HG02885 (cell line): ENCODE measurements at regions not wholly inside any gene's neighbourhood (a gene's known extent, or its start where the extent isn't known, plus 50 kb on each side); places are given as distances from the start of the nearest gene placed in this dataset.
A peak's percentile ranks its signal among the peaks of the same experiment; 100 is the strongest.

ENCODE experiments used
- ATAC-seq: cut with Tn5 transposase; IDR thresholded peaks from one replicate; pipeline ENCODE4 v1.9.1; 2021; ENCODE audit warnings: mild to moderate bottlenecking; ENCODE audit not compliant: unreplicated experiment, poor library complexity

DNA sequence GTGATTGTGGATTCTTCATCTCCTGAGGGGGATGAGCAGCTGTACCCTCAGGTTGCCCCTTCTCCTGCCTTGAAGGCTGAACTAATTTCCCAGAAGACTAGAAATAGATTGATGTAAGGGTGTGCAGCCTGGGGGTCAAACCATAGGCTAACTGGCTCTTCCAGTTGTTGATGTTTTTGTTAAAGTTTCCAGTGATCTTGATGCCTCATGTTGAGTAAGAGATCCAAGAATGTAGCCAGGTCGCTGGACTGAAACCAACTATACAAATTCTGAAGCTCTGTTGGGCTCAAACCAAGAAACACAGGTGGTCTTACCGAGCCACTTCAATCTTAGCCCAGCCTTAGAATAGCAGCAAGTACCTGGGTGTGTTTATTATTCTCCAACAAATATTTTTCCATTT lies 391.8 kb downstream of the KLF5 start:
- ATAC-seq: no peak

- ATAC-seq: no peak
Measured at GRCh38 chr13:73449252-73449651, 390.4 kb downstream of the KLF5 start.

DNA sequence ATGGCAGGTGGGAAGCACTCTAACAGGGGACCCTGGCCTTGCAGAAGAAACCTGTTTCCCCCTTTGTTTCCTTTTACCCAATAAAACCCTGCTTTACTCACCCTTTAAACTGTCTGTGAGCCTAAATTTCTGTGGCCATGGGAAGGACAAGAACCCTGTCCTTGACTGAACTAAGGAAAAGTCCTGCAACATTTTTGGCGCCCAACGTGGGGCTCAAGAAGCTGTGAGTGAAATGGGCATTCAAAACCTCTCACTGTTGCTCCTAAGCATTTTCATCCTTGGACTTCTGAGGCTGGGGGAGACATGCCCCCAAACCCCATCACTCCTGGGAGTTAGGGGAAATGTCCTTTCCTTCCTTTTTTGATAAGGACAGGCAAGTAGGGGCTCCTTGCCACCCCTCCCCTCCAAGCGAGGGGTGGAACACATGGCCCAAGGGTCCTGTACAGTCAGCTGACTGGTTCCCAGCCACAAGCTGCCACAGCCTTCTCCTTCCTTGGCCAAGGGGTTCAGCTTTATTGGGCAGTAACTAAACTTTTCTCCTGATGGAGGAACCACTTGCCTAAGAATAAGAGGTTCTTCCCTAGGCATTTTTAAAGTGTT lies 381.6 kb downstream of the KLF5 start:
- ATAC-seq: no peak

DNA sequence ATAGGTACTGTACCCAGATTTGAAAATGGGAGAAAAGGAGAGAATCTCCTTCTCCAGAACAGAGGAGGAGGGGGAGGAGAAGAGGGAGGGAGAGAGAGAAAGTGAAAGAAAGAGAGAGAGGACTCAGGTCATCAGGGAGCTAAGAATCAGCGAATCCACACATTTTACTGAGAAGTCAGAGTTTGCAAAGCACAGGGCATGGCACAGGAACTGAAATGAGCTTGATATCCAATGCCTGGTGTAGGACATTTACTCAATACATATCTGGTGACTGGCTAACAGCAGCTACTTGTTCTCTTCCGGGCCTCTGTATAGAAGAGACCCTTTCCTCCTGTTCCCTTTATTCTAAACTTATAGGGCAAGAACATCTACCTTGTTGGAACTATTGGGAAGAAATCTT lies 375.1 kb downstream of the KLF5 start:
- no peak for ATAC-seq

DNA sequence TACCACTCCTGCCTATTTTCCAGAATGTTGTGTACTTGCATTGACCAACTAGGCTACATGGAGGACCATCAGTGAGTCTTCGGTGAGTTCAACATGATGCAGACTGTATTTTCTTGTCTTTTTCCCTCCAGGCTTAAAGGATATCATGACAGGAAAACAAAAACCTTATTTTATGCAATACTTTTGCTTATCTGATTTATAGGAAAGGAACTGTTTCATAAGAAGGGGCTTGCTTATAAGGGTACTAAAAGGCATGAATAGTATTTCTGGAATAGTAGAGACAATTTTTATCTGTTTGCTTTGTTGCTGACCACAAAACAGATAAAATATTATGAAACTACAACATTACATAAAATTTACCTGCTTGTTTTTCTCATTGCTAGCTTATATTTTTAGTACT lies 374.7 kb downstream of the KLF5 start:
- ATAC-seq: no peak

- ATAC-seq: no peak
Measured at GRCh38 chr13:73429701-73430100, 370.9 kb downstream of the KLF5 start.

DNA sequence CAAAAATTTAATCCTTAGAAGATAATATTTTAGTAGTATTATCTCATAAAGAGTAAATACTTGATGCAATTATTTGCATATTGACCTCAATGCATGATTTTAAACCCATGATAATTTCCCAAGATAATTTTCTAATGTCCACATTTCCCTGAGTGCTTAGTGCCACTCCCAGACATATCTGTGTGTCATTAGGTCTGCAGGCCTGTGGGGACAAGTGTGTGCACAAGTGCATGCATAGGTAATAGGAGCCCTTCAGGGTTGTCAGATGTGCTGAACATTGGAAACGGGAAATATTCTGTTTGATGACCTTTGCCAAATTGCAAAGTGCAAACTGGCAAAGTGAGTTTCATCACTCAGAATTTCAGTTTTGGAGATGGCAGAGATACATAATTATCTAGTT lies 369.9 kb downstream of the KLF5 start:
- ATAC-seq: no peak

DNA sequence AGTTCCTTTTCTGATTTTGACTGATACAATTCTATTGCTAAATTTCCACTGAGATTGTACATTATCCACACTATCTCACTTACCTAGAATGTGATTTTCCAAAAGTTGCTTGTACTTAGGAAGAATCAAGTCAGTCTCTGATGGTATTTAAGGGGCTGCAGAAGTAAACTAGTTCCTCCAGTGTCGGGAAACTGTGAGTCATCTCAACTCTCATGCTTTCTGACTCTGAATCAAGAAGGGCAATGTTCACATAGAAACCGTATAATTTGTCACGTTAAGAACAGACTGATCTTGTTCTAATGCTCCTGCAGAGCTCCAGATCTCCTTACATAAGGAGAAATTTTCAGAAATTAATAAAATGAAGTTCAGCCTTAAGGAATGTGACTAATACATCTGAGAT lies 369.3 kb downstream of the KLF5 start:
- ATAC-seq: no peak

- ATAC-seq: no peak
Measured at GRCh38 chr13:73422973-73423372, 364.2 kb downstream of the KLF5 start.

DNA sequence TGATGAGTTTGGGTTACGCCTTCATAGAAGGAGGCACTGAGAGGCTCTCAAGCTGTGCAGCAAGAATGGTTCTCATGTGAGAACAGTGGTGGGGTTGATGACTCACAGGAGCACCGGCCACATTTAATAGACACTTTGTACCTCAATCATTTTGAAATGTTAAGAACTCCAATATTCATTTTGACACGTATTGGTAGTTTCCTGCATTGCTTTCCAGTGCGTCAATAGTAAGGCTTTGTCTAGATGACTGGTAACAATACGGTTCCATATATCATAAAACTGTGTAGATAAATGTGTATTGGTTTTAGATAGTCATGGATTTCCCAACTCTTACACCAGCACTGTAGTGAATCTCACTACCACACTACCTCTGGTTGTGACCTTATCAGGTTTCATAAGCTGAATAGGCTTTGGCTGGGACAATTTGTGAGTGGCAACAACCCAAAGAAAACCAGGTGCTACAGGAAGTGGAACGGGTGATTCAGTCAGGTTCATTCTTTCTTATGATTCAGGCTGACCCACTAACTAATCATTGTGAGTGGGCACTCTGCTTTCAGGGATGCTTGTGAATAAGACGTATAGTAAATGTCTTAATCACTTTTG lies 362.6 kb downstream of the KLF5 start:
- no peak for ATAC-seq

DNA sequence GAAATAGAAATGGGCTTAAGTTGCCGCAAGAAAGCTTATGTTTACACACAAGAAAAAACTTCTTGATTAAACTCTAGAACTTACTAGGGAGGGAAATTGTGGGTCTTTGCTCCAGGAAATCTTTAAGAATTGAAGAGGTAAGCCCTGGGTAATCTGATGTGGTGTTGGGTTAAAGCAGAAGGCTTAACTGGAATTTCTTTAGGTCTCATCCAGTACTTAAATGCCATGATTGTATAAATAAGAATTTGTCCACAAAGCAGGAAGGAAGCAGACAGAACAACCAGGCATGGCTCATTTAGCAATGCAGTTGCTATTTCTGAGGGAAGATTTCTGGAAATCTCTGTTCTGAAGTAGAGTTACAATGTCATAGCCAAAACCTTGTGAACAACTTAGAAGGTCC lies 360.4 kb downstream of the KLF5 start:
- no peak for ATAC-seq

DNA sequence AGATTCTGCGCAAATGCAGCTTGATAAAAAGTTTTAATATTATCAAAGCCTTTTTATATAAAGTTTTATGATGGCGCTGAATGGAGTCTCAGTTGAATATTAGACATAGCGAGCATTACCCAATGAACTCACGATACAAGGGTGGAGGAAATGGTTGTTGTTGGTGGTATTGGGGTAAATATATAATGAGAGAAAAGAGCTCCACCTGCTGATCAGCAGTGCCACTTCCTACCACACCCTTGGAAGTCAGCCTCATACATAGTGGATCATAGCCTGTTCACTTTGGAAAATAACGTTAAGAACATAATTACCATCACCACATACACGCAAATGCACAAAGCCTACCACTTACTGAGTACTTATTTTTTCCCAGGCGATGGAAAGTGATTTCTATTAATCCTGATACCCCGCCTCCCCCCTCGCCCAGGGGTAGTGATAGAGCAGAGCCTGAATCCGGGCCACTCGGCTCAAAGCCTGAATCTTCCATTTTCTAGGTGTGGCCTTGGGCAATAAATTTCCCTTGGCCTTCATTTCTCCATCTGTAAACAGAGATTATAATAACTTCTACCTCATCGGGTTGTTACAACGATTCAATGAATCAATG lies 358.3 kb downstream of the KLF5 start:
- peak; percentile 47 for ATAC-seq

DNA sequence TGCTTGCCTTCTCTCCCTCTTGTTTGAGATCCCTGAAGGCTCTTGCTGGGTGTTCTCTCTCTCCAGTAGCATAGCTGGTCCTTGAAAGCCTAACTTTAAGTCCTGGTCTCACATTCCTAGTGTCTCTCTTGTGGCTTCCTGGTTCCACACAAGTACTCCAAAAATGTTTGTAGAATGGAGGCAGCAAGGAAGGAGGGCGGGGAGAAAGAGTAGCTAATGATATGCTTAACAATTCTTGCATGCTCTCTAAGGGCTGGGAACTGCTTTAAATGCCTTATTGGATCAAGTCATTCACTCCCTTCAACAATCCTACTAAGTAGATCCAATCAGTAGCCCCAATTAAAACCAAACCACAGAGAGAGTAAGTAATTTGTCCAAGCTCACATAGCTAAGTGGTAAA lies 357.3 kb downstream of the KLF5 start:
- ATAC-seq: no peak

DNA sequence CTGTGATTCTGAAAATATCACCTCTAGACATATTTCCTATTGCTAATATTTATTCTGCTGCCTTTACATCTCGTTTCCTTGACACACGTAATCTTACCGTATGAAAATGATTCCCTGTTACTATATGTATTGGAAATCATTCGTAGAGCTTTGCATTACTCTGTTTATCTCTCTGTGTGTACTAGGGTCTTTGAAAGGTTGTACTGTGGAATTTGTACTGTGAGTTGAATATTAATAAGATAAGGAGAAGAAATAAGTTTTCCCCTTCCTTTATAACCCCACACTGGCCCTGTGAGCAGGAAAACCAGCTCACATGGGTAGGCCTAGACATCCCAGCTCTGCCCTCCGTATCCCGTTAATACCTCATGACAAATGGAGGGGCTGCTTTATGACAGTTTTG lies 354.9 kb downstream of the KLF5 start:
- no peak for ATAC-seq

DNA sequence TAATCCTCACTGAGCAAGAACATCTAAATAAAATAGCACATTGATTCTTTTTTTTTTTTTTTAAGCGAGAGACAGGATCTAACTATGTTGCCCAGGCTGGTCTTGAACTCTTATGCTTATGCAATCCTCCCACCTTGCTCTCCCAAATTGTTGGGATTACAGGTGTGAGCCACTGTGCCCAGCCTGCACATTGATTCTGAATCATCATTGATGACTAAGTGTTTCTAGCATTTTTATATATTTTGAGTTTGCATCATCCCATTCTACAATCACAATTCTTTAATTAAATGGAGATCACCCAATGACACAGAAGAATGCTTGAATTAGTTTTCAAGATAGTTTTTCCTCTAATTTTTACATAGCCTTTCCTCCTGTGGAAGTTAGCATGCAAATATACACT lies 354.1 kb downstream of the KLF5 start:
- ATAC-seq: no peak

- ATAC-seq: no peak
Measured at GRCh38 chr13:73411067-73411809, 352.4 kb downstream of the KLF5 start.

DNA sequence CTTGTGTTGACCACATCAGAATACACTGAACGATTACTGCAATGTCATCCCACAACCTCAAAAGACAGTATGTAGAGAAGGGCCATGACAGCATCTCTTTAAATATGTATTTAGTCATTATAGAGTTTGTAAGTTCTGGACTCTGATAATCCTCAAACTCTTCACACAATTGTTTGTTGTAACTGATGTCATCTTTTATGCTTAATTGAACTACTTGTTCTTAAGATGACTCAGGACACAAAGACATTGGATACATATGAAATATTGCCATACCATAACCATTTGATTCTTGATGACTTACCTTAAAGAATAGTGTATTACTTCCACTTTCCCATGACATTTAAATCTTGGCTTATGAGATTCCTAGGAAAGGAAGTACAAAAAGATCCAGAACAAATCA lies 347.6 kb downstream of the KLF5 start:
- ATAC-seq: no peak

DNA sequence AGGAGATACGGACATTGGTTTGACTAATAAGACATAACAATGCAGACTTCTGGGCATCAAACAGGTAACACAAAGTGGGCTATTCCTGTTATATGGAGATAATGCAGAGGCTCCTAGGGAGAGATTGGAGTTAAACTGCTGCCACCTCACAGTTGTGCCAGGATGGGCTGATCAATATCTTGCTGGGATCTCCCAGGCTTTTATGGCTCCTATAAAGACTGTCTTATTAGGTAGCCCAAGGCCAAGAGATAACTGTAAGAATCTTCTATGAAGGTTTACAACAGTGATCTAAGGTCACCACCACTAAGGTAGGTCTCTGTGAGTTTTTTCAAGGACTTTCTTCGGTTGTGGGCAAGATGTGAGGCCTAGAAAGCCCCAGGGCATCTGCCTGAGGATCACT lies 345.8 kb downstream of the KLF5 start:
- no peak for ATAC-seq

DNA sequence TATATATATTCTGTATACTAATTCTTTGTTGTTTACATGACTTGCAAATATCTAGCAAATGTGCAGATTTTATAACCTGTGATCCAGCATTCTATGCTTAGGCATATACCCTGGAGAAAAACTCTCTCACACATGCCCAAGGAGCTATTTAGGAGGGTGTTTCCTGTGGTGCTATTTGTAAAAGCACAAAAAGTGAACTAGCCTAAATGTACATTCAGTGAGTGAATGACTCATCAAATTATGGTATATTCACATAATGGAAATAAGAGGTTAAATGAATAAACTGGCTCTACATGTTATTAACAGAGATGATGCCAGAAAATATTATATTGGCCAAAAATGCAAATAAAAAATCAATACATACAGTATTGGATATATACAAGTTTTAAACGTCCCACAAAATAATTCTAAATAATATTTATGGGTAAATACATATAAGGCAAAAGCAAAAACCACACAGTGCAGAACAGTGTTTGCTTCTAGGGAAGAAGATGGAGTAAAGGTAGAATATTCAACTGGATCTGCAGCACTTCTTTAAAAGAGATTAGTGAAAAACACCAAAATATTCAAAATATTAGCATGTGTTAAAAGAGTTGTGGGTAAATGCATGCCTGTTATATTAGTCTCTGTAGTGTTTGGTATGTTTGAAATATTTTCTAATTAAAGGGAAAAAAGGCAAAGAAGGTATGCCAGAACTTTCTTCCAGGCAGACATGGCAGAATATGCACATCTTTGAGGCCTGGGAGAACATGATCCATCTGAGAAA lies 344.7 kb downstream of the KLF5 start:
- ATAC-seq: no peak

GRCh38 chr13:73401769-73402168 lies 343.0 kb downstream of the KLF5 start:
- ATAC-seq: no peak
